NCI-H2081 treated with DMSO at 0.1 percent for 48 hours (cell line): ENCODE measurements at regions not wholly inside any gene's neighbourhood (a gene's known extent, or its start where the extent isn't known, plus 50 kb on each side); places are given as distances from the start of the nearest gene placed in this dataset.
"Not testable (repeated sequence)": the region's sequence is repeated elsewhere in the genome, so short reads cannot be mapped to it uniquely, and the experiment has no call there.

Experiments
- DNase-seq: peaks from one replicate; lab custom pipeline; 2025; lab: John Stamatoyannopoulos, UW

GRCh38 chr2:121134728-121135127 lies 150.3 kb downstream of the TFCP2L1 start:
- DNase-seq: no peak

- no peak for DNase-seq
Measured at GRCh38 chr2:121135168-121135853, 149.7 kb downstream of the TFCP2L1 start.

DNA sequence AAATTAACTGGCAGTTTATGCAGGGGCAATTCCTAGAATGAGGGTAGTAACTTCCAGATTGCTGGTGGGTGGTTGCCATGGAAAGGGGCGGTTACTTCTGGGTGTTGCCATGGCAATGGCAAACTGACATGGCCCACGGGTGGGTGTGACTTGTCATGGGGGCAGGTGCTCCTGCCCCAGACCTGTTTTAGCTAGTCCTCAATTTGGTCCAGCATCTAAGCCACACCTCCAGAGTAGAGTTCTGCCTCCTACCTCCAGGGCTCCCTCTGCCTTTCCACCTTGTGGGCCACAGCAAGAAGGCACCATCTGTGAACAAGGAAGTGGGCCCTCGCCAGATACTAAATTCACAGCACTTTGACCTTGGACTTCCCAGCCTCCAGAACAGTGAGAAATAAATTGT lies 148.7 kb downstream of the TFCP2L1 start:
- no peak for DNase-seq

- no peak for DNase-seq
Measured at GRCh38 chr2:121137571-121137970, 147.4 kb downstream of the TFCP2L1 start.

DNA sequence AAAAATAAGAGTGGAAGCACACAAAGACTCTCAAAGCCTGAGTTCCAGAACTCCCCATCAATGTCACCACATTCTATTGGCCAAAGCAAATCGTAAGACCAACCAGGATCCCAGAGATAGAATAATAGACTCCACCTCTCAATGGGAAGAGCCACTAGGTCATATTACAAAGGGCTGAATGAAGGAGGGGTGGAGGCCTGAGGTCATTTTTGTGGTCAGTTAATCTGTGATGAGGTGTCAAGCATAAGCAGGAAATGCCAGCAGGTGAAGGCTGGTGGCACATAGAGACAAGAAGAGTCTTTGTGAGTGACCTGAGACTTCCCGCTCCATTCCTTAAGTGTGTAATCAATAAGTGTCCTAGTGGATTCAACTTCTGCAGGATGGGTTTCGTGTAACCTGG lies 144.3 kb downstream of the TFCP2L1 start:
- no peak for DNase-seq

- no peak for DNase-seq
Measured at GRCh38 chr2:121142452-121142851, 142.6 kb downstream of the TFCP2L1 start.

DNA sequence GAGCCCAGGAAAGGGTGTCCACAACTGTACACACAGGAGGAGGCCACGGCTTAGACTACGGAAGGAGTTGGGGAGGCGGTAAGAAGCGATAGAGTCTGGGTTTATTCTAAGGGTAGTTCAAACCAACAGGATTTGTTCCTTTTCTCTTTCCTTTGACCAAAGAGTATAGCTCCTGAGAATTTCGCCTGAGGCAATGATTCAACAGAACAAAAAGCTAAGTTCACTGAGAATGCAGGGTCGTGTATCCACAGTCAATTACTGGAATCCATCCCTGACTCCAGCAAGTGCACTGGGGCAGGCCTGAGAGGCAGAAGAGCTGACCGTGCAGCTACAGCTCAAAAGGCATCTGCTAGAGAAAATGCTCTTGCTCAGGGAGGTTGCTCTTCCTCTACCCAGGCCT lies 140.9 kb downstream of the TFCP2L1 start:
- DNase-seq: no peak

GRCh38 chr2:121146630-121147029 lies 138.4 kb downstream of the TFCP2L1 start:
- DNase-seq: no peak

- no peak for DNase-seq
Measured at GRCh38 chr2:121147766-121148165, 137.2 kb downstream of the TFCP2L1 start.

DNA sequence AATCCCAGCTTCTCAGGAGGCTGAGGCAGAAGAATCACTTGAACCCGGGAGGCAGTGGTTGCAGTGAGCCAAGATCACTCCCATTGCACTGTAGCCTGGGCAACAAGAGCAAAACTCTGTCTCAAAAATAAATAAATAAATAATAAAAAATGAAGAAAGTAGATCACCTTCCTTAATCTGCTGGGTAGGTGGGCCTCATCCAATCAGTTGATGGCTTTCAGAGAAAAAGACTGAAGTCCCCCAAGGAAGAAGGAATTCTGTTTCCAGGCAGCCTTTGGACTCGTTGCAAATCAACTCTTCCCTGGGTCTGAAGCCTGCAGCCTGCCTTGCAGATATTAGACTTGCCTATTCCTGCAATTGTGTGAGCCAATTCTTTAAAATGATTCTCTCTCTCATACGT lies 136.5 kb downstream of the TFCP2L1 start:
- no peak for DNase-seq

GRCh38 chr2:121149384-121149783 lies 135.6 kb downstream of the TFCP2L1 start:
- no peak for DNase-seq

DNA sequence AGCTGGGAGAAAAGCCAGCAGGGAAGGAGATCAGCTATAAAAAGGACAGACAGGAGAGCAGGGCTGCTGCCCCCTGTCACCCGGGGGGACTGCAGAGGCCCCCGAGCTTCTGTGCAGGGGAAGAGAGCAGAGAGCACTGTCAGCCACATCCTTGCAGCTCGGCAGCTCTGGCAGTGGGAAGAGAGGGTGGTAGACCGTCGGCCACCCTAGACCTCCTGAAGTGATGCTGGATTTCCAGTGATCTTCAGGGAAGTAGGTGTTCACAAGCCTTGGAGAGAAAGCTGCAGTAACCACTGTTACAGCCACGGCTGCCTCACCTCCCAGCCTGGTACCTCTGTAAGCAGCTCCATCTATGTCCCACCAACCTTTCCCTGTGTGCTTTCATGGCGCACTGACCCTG lies 134.9 kb downstream of the TFCP2L1 start:
- DNase-seq: no peak

DNA sequence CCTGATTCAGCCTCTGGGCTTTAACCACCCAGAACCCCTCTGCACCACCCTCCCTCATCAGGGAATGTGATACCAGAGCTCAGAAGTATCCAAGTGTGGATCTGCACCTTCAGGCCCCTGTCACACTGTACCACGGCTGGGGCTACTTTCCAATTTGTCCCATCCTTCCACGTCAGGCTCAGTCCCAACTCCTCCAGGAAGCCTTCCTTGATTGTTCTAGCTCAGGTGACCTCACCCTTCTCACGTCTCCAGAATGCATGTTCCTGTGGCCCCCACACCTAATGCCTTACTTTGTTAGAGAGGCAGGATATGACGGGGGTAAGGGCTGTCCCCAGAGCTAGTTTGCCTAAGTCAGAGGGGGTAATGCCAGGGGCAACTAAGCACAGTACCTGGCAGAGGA lies 134.3 kb downstream of the TFCP2L1 start:
- no peak for DNase-seq

GRCh38 chr2:121151311-121152109 lies 133.5 kb downstream of the TFCP2L1 start:
- DNase-seq: no peak

DNA sequence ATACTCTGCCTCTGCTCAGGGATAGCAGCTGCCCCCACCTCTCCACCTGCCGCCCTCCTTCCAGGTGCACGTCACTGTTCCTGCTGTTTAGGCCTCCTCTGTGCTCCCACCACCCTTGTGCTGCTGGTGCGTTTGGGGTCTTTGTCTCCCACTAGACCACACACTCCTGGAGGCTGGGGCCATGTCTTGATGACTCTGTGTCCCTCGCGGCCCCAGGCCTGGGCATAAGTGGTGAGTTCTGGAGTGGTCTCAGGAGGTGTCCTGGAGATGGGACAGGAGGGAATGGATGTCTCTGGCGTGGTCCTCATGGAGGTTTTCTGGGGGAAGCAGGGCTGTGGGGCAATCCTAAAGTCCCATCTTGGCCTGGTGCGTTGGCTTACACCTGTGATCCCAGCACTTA lies 132.1 kb downstream of the TFCP2L1 start:
- no peak for DNase-seq

GRCh38 chr2:121153516-121153915 lies 131.5 kb downstream of the TFCP2L1 start:
- no peak for DNase-seq

DNA sequence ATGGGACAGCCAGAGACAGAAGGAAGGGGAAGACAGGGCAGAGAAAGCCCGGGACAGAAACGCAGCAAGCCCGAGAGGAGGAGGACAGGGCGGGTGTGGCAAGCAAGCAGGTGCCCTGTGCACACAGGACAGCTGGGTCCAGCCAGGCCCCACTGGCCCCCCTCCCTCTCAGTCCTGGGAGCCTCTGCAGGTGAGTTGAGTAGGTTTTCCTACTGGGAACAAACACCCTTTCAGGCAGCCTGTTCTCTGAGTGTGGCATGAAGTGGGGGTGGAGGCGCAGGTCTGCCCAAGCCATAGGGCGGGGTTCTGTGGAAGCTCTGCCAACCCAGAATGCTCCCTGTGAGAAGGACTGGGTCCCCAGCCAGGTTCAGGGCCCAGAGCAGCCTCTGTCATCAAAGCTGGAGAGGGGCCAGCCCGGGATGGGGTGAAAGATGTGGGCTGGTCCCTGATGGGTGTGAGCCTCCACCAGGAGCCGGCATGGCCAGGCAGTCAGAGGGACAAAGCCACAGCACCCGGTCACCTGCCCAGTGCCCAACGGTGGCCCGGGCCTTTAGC lies 129.4 kb downstream of the TFCP2L1 start:
- no peak for DNase-seq

GRCh38 chr2:121157481-121157880 lies 127.5 kb downstream of the TFCP2L1 start:
- DNase-seq: not testable (repeated sequence)

DNA sequence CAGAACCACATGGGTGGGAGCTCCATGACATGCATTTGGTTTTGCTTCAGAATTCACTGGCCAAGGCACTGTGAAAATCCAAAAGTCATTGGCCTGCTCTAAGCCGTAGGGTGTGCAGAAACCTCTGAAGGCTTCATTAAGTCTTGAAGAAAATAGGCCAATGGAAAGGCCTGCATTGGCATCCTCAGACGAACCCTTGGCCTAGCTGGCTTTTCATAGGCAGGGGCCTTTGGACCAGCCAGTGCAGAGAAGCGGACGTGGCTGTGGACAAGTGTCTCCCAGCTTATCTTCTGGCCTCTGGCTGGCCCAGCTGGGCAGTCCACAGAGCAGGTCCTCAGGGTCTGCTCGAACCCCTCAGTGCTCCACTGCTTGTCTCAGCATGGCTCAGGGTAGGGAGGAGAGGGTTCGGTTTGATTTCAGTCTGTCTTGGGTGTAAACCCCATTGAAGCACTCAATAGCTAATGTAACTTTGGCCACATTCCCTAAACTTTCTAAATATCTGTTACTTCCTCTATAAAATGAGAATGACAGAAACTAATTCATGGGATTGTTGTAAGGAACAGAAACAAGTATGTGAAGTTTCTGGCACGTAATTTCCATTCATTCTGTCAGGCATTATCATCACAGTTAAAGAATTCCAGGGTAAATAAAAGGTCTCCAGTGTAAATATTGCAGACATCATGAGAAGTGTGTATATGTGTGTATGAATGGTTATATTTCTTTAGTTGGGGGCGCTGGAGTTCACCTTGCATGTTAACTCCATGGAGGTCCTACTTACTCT lies 125.5 kb downstream of the TFCP2L1 start:
- no peak for DNase-seq

GRCh38 chr2:121160366-121160765 lies 124.6 kb downstream of the TFCP2L1 start:
- DNase-seq: no peak

- DNase-seq: no peak
Measured at GRCh38 chr2:121161272-121161671, 123.7 kb downstream of the TFCP2L1 start.

DNA sequence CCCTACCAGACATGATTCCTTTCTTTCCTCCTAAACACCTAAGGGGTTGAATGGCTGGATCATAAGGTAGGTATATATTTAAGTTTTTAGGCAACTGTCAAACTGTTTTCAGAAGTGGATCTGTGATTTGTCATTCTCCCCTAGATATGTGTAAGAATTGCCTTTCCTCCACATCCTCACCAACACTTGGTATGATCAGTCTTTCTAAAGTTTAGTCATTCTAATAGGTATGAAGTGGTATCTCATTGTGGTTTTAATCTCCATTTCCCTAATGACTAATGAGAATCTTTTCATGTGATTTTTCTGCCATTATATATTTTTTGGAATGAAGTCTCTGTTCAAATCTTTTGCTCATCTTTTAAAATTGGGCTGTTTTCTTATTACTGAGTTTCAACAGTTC lies 122.1 kb downstream of the TFCP2L1 start:
- no peak for DNase-seq

DNA sequence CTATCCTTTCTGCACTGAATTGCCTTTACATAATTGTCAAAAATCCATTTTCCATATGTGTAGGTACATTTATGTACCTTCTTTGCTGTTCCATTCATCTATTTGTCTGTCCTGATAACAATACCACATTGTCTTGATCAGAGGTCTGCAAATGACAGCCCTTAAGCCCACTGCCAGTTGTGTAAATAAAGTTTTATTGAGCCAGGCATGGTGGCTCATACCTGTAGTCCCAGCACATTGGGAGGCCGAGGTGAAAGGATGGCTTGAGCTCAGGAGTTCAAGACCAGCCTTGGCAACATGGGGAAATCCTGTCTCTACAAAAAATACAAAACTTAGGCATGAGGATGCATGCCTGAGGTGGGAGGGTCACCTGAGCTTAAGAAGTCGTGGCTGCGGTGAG lies 121.0 kb downstream of the TFCP2L1 start:
- no peak for DNase-seq
